ENCODE measurements at regions not wholly inside any gene's neighbourhood (a gene's known extent, or its start where the extent isn't known, plus 50 kb on each side); places are given as distances from the start of the nearest gene placed in this dataset.

- H3K27me3 ChIP-seq (ENCODE audit: control insufficient read depth in 3 of 3, insufficient read depth in 3 of 3, low read length in 2 of 3): peaks cover 0 to 13% (median 1%) of the 10 kb centered on the region in 3 donors
- no peak for TF ChIP-seq CTCF (IDR thresholded peaks at IDR 0.05; ENCODE audit: control extremely low read depth, extremely low read depth)
- H3K27ac ChIP-seq (ENCODE audit: low read depth in 1 of 2, low read length in 1 of 2): no peak overlapping the region
- DNase-seq (no peak), ATAC-seq (ENCODE audit: insufficient read depth, low FRiP score) (no peak)
- H3K9me3 ChIP-seq (ENCODE audit: control insufficient read depth in 4 of 4, insufficient read depth in 3 of 4, low read length in 3 of 4): no peaks in the 10 kb centered on the region
- peaks cover 0 to 2% (median 0%) of the 10 kb centered on the region in 5 donors for H3K4me1 ChIP-seq (ENCODE audit: control insufficient read depth in 5 of 5, insufficient read depth in 5 of 5, low read length in 5 of 5)
- WGBS, 2 donors: 64 to 88% methylated on average over 7 of the region's 7 CpGs
- no peak overlapping the region for H3K9ac ChIP-seq (ENCODE audit: insufficient read depth in 1 of 2, low read length in 2 of 2)
- H3K36me3 ChIP-seq (ENCODE audit: control insufficient read depth in 4 of 4, insufficient read depth in 4 of 4, low read length in 4 of 4): no peaks in the 10 kb centered on the region
- H3K4me3 ChIP-seq: no peak overlapping the region
Observed at GRCh38 chrX:10856797-10857196, 236.4 kb upstream of the MID1 start.

- peaks cover 0 to 18% (median 2%) of the 10 kb centered on the region in 3 donors for H3K27me3 ChIP-seq (ENCODE audit: control insufficient read depth in 3 of 3, insufficient read depth in 3 of 3, low read length in 2 of 3)
- no peak overlapping the region for H3K9ac ChIP-seq (ENCODE audit: insufficient read depth in 1 of 2, low read length in 2 of 2)
- ATAC-seq (ENCODE audit: insufficient read depth, low FRiP score): no peak
- no peaks in the 10 kb centered on the region for H3K36me3 ChIP-seq (ENCODE audit: control insufficient read depth in 4 of 4, insufficient read depth in 4 of 4, low read length in 4 of 4)
- no peak for TF ChIP-seq CTCF (IDR thresholded peaks at IDR 0.05; ENCODE audit: control extremely low read depth, extremely low read depth)
- H3K27ac ChIP-seq (ENCODE audit: low read depth in 1 of 2, low read length in 1 of 2): no peak overlapping the region
- WGBS, 2 donors: 80 to 82% methylated on average over 3 of the region's 3 CpGs
- no peak for DNase-seq
- peaks cover 0 to 2% (median 0%) of the 10 kb centered on the region in 5 donors for H3K4me1 ChIP-seq (ENCODE audit: control insufficient read depth in 5 of 5, insufficient read depth in 5 of 5, low read length in 5 of 5)
- H3K9me3 ChIP-seq (ENCODE audit: control insufficient read depth in 4 of 4, insufficient read depth in 3 of 4, low read length in 3 of 4): no peaks in the 10 kb centered on the region
- no peak overlapping the region for H3K4me3 ChIP-seq
Observed at GRCh38 chrX:10859353-10859752, 239.0 kb upstream of the MID1 start.

GRCh38 chrX:10875995-10876394, 235.1 kb upstream of the HCCS start:
- ATAC-seq (ENCODE audit: insufficient read depth, low FRiP score) (no peak), DNase-seq (no peak)
- no peak for TF ChIP-seq CTCF (IDR thresholded peaks at IDR 0.05; ENCODE audit: control extremely low read depth, extremely low read depth)
- Histone ChIP-seq H3K4me3 (no peak overlapping the region), H3K4me1 (ENCODE audit: control insufficient read depth in 5 of 5, insufficient read depth in 5 of 5, low read length in 5 of 5) (no peaks in the 10 kb centered on the region), H3K27ac (ENCODE audit: low read depth in 1 of 2, low read length in 1 of 2) (no peak overlapping the region), H3K9ac (ENCODE audit: insufficient read depth in 1 of 2, low read length in 2 of 2) (no peak overlapping the region), H3K9me3 (ENCODE audit: control insufficient read depth in 4 of 4, insufficient read depth in 3 of 4, low read length in 3 of 4) (no peaks in the 10 kb centered on the region), H3K36me3 (ENCODE audit: control insufficient read depth in 4 of 4, insufficient read depth in 4 of 4, low read length in 4 of 4) (no peaks in the 10 kb centered on the region), H3K27me3 (ENCODE audit: control insufficient read depth in 3 of 3, insufficient read depth in 3 of 3, low read length in 2 of 3) (no peaks in the 10 kb centered on the region)
- WGBS, 2 donors: 65 to 75% methylated on average over 1 of the region's 1 CpG

GRCh38 chrX:10882484-10882883, 228.6 kb upstream of the HCCS start:
- Histone ChIP-seq H3K4me3 (no peak overlapping the region), H3K27ac (ENCODE audit: low read depth in 1 of 2, low read length in 1 of 2) (no peak overlapping the region), H3K9ac (ENCODE audit: insufficient read depth in 1 of 2, low read length in 2 of 2) (no peak overlapping the region), H3K4me1 (ENCODE audit: control insufficient read depth in 5 of 5, insufficient read depth in 5 of 5, low read length in 5 of 5) (no peaks in the 10 kb centered on the region), H3K36me3 (ENCODE audit: control insufficient read depth in 4 of 4, insufficient read depth in 4 of 4, low read length in 4 of 4) (no peaks in the 10 kb centered on the region), H3K27me3 (ENCODE audit: control insufficient read depth in 3 of 3, insufficient read depth in 3 of 3, low read length in 2 of 3) (peaks cover 2 to 6% (median 3%) of the 10 kb centered on the region in 3 donors), H3K9me3 (ENCODE audit: control insufficient read depth in 4 of 4, insufficient read depth in 3 of 4, low read length in 3 of 4) (no peaks in the 10 kb centered on the region)
- ATAC-seq (ENCODE audit: insufficient read depth, low FRiP score) (no peak), DNase-seq (no peak)
- WGBS, 2 donors: 73 to 95% methylated on average over 4 of the region's 4 CpGs
- TF ChIP-seq CTCF (IDR thresholded peaks at IDR 0.05; ENCODE audit: control extremely low read depth, extremely low read depth): no peak

Data from lung (tissue), 11 donors.